ENCODE measurements at regions not wholly inside any gene's neighbourhood (a gene's known extent, or its start where the extent isn't known, plus 50 kb on each side); places are given as distances from the start of the nearest gene placed in this dataset.

GRCh38 chr7:132072873-132073272, 503.4 kb downstream of the PLXNA4 start:
- DNase-seq (ENCODE audit: low spot score in 2 of 2) (no peak), ATAC-seq (ENCODE audit: low read depth) (no peak)
- Mint-ChIP-seq H3K4me3 (no peak overlapping the region), H3K27me3 (peaks cover 2% of the 10 kb centered on the region), H3K4me1 (no peaks in the 10 kb centered on the region), H3K9me3 (no peaks in the 10 kb centered on the region), H3K27ac (no peak overlapping the region), H3K36me3 (no peaks in the 10 kb centered on the region)

- no peak for DNase-seq (ENCODE audit: low spot score in 2 of 2)
- Mint-ChIP-seq H3K27ac (no peak overlapping the region), H3K36me3 (no peaks in the 10 kb centered on the region), H3K4me3 (no peak overlapping the region), H3K4me1 (no peaks in the 10 kb centered on the region), H3K9me3 (no peaks in the 10 kb centered on the region), H3K27me3 (peaks cover 2% of the 10 kb centered on the region)
- ATAC-seq (ENCODE audit: low read depth): no peak
Observed at GRCh38 chr7:132072165-132072564, 504.1 kb downstream of the PLXNA4 start.

- Mint-ChIP-seq H3K27me3 (no peaks in the 10 kb centered on the region), H3K27ac (no peak overlapping the region), H3K9me3 (no peaks in the 10 kb centered on the region), H3K4me1 (no peaks in the 10 kb centered on the region), H3K4me3 (no peak overlapping the region), H3K36me3 (no peaks in the 10 kb centered on the region)
- DNase-seq (ENCODE audit: low spot score in 2 of 2): no peak
- ATAC-seq (ENCODE audit: low read depth): no peak
Observed at GRCh38 chr7:132069306-132069705, 507.0 kb downstream of the PLXNA4 start.

GRCh38 chr7:132066761-132067171, 509.5 kb downstream of the PLXNA4 start:
- Mint-ChIP-seq H3K36me3 (no peaks in the 10 kb centered on the region), H3K27me3 (no peaks in the 10 kb centered on the region), H3K27ac (no peak overlapping the region), H3K4me1 (no peaks in the 10 kb centered on the region), H3K9me3 (no peaks in the 10 kb centered on the region), H3K4me3 (no peak overlapping the region)
- ATAC-seq (ENCODE audit: low read depth) (no peak), DNase-seq (ENCODE audit: low spot score in 2 of 2) (no peak)

- Mint-ChIP-seq H3K4me1 (no peaks in the 10 kb centered on the region), H3K4me3 (no peak overlapping the region), H3K36me3 (no peaks in the 10 kb centered on the region), H3K27me3 (no peaks in the 10 kb centered on the region), H3K27ac (no peak overlapping the region), H3K9me3 (no peaks in the 10 kb centered on the region)
- DNase-seq (ENCODE audit: low spot score in 2 of 2) (no peak), ATAC-seq (ENCODE audit: low read depth) (no peak)
Observed at GRCh38 chr7:132065989-132066603, 509.7 kb upstream of the PODXL start.

GRCh38 chr7:132065193-132065988, 509.0 kb upstream of the PODXL start:
- no peak for ATAC-seq (ENCODE audit: low read depth)
- H3K4me1 Mint-ChIP-seq: no peaks in the 10 kb centered on the region
- no peak overlapping the region for H3K4me3 Mint-ChIP-seq
- no peaks in the 10 kb centered on the region for H3K9me3 Mint-ChIP-seq
- no peaks in the 10 kb centered on the region for H3K36me3 Mint-ChIP-seq
- H3K27me3 Mint-ChIP-seq: no peaks in the 10 kb centered on the region
- no peak for DNase-seq (ENCODE audit: low spot score in 2 of 2)
- H3K27ac Mint-ChIP-seq: no peak overlapping the region

- Mint-ChIP-seq H3K4me3 (no peak overlapping the region), H3K27me3 (peaks cover 3% of the 10 kb centered on the region), H3K4me1 (no peaks in the 10 kb centered on the region), H3K27ac (no peak overlapping the region), H3K9me3 (no peaks in the 10 kb centered on the region), H3K36me3 (no peaks in the 10 kb centered on the region)
- ATAC-seq (ENCODE audit: low read depth): no peak
- no peak for DNase-seq (ENCODE audit: low spot score in 2 of 2)
Observed at GRCh38 chr7:132063800-132064199, 507.4 kb upstream of the PODXL start.

- peaks cover 3% of the 10 kb centered on the region for H3K9me3 Mint-ChIP-seq
- H3K4me1 Mint-ChIP-seq: no peaks in the 10 kb centered on the region
- no peak for ATAC-seq (ENCODE audit: low read depth)
- DNase-seq (ENCODE audit: low spot score in 2 of 2): no peak
- H3K4me3 Mint-ChIP-seq: no peak overlapping the region
- H3K27ac Mint-ChIP-seq: no peak overlapping the region
- H3K27me3 Mint-ChIP-seq: peaks cover 3% of the 10 kb centered on the region
- no peaks in the 10 kb centered on the region for H3K36me3 Mint-ChIP-seq
Observed at GRCh38 chr7:132061937-132062336, 505.5 kb upstream of the PODXL start.

GRCh38 chr7:132059141-132059540, 502.7 kb upstream of the PODXL start:
- no peak overlapping the region for H3K4me3 Mint-ChIP-seq
- peaks cover 7% of the 10 kb centered on the region for H3K9me3 Mint-ChIP-seq
- H3K4me1 Mint-ChIP-seq: no peaks in the 10 kb centered on the region
- ATAC-seq (ENCODE audit: low read depth) (no peak), DNase-seq (ENCODE audit: low spot score in 2 of 2) (no peak)
- no peaks in the 10 kb centered on the region for H3K36me3 Mint-ChIP-seq
- peaks cover 3% of the 10 kb centered on the region for H3K27me3 Mint-ChIP-seq
- no peak overlapping the region for H3K27ac Mint-ChIP-seq

- no peak overlapping the region for H3K27ac Mint-ChIP-seq
- no peaks in the 10 kb centered on the region for H3K4me1 Mint-ChIP-seq
- H3K9me3 Mint-ChIP-seq: peaks cover 7% of the 10 kb centered on the region
- no peaks in the 10 kb centered on the region for H3K36me3 Mint-ChIP-seq
- H3K4me3 Mint-ChIP-seq: no peak overlapping the region
- ATAC-seq (ENCODE audit: low read depth) (no peak), DNase-seq (ENCODE audit: low spot score in 2 of 2) (no peak)
- peaks cover 4% of the 10 kb centered on the region for H3K27me3 Mint-ChIP-seq
Observed at GRCh38 chr7:132055336-132056120, 499.1 kb upstream of the PODXL start.

GRCh38 chr7:132053871-132054270, 497.4 kb upstream of the PODXL start:
- DNase-seq (ENCODE audit: low spot score in 2 of 2) (no peak), ATAC-seq (ENCODE audit: low read depth) (no peak)
- no peak overlapping the region for H3K4me3 Mint-ChIP-seq
- H3K36me3 Mint-ChIP-seq: no peaks in the 10 kb centered on the region
- H3K27me3 Mint-ChIP-seq: peaks cover 2% of the 10 kb centered on the region
- H3K9me3 Mint-ChIP-seq: peaks cover 7% of the 10 kb centered on the region
- H3K27ac Mint-ChIP-seq: no peak overlapping the region
- no peaks in the 10 kb centered on the region for H3K4me1 Mint-ChIP-seq

GRCh38 chr7:132051311-132051710, 494.9 kb upstream of the PODXL start:
- no peak overlapping the region for H3K4me3 Mint-ChIP-seq

GRCh38 chr7:132049462-132050304, 493.3 kb upstream of the PODXL start:
- DNase-seq (ENCODE audit: low spot score in 2 of 2) (no peak), ATAC-seq (ENCODE audit: low read depth) (no peak)
- H3K27ac Mint-ChIP-seq: no peak overlapping the region
- no peak overlapping the region for H3K4me3 Mint-ChIP-seq
- no peaks in the 10 kb centered on the region for H3K9me3 Mint-ChIP-seq
- peaks cover 2% of the 10 kb centered on the region for H3K27me3 Mint-ChIP-seq
- H3K36me3 Mint-ChIP-seq: no peaks in the 10 kb centered on the region
- no peaks in the 10 kb centered on the region for H3K4me1 Mint-ChIP-seq

More at GRCh38 chr7:132051311-132051710, 494.9 kb upstream of the PODXL start:
- DNase-seq (ENCODE audit: low spot score in 2 of 2) (no peak), ATAC-seq (ENCODE audit: low read depth) (no peak)
- Mint-ChIP-seq H3K27me3 (peaks cover 2% of the 10 kb centered on the region), H3K4me1 (no peaks in the 10 kb centered on the region), H3K27ac (no peak overlapping the region), H3K9me3 (no peaks in the 10 kb centered on the region), H3K36me3 (no peaks in the 10 kb centered on the region)

Data from memory B cell (primary cell).